ENCODE measurements at regions not wholly inside any gene's neighbourhood (a gene's known extent, or its start where the extent isn't known, plus 50 kb on each side); places are given as distances from the start of the nearest gene placed in this dataset.

GRCh38 chr7:25384788-25385505 is 156.7 kb upstream of the NPVF start:
- H3K27ac Mint-ChIP-seq: no peak overlapping the region
- CTCF ChIA-PET: interaction anchor here (1.1 to 2.5 kb wide), 2 partner anchors 125 to 127 kb away, joined by 3 to 18 read pairs; no protein-coding TSS in a partner anchor
- H3K4me3 Mint-ChIP-seq: no peak overlapping the region
- intact Hi-C loops (cut with micrococcal nuclease): no loop called here
- no peaks in the 10 kb centered on the region for H3K36me3 Mint-ChIP-seq (ENCODE audit: low read depth)
- H3K27me3 Mint-ChIP-seq: peaks cover 6% of the 10 kb centered on the region
- no peak for TF ChIP-seq CTCF (IDR thresholded peaks at IDR 0.05)
- H3K4me1 Mint-ChIP-seq (ENCODE audit: low read depth): no peaks in the 10 kb centered on the region
- DNase-seq (no peak), ATAC-seq (no peak)
- H3K9me3 Mint-ChIP-seq: no peaks in the 10 kb centered on the region
- POLR2A ChIA-PET: no interaction called here

GRCh38 chr7:25385506-25386136 is 157.3 kb upstream of the NPVF start:
- H3K4me1 Mint-ChIP-seq (ENCODE audit: low read depth): no peaks in the 10 kb centered on the region
- no peak for TF ChIP-seq CTCF (IDR thresholded peaks at IDR 0.05)
- H3K4me3 Mint-ChIP-seq: no peak overlapping the region
- DNase-seq (no peak), ATAC-seq (no peak)
- ChIA-PET POLR2A (no interaction called here), CTCF (interaction anchor here (1.1 to 2.5 kb wide), 2 partner anchors 125 to 127 kb away, joined by 3 to 18 read pairs; no protein-coding TSS in a partner anchor)
- H3K9me3 Mint-ChIP-seq: no peaks in the 10 kb centered on the region
- intact Hi-C loops (cut with micrococcal nuclease): no loop called here
- H3K27ac Mint-ChIP-seq: no peak overlapping the region
- no peaks in the 10 kb centered on the region for H3K36me3 Mint-ChIP-seq (ENCODE audit: low read depth)
- peaks cover 4% of the 10 kb centered on the region for H3K27me3 Mint-ChIP-seq

- peaks cover 4% of the 10 kb centered on the region for H3K27me3 Mint-ChIP-seq
- H3K36me3 Mint-ChIP-seq (ENCODE audit: low read depth): no peaks in the 10 kb centered on the region
- DNase-seq (no peak), ATAC-seq (no peak)
- no peaks in the 10 kb centered on the region for H3K9me3 Mint-ChIP-seq
- TF ChIP-seq CTCF (IDR thresholded peaks at IDR 0.05): no peak
- H3K4me1 Mint-ChIP-seq (ENCODE audit: low read depth): no peaks in the 10 kb centered on the region
- H3K4me3 Mint-ChIP-seq: no peak overlapping the region
- no peak overlapping the region for H3K27ac Mint-ChIP-seq
- CTCF ChIA-PET: interaction anchor here (1.0 to 2.5 kb wide), 3 partner anchors 10 to 128 kb away, joined by 3 to 18 read pairs (median 3); no protein-coding TSS in a partner anchor
- intact Hi-C loops (cut with micrococcal nuclease): no loop called here
- POLR2A ChIA-PET: no interaction called here
Observed at GRCh38 chr7:25386311-25386744, 158.0 kb upstream of the NPVF start.

GRCh38 chr7:25388681-25389080 is 160.4 kb upstream of the NPVF start:
- no peaks in the 10 kb centered on the region for H3K36me3 Mint-ChIP-seq (ENCODE audit: low read depth)
- no peak for DNase-seq
- no peak for ATAC-seq
- intact Hi-C loops (cut with micrococcal nuclease): no loop called here
- TF ChIP-seq CTCF (IDR thresholded peaks at IDR 0.05): no peak
- CTCF ChIA-PET: interaction anchor here (1.8 to 9.5 kb wide), 3 partner anchors 122 to 176 kb away, joined by 6 to 136 read pairs (median 65); no protein-coding TSS in a partner anchor
- H3K9me3 Mint-ChIP-seq: no peaks in the 10 kb centered on the region
- no peak overlapping the region for H3K4me3 Mint-ChIP-seq
- no peak overlapping the region for H3K27ac Mint-ChIP-seq
- no peaks in the 10 kb centered on the region for H3K4me1 Mint-ChIP-seq (ENCODE audit: low read depth)
- H3K27me3 Mint-ChIP-seq: peaks cover 3% of the 10 kb centered on the region
- POLR2A ChIA-PET: no interaction called here

Data from activated CD8-positive, alpha-beta T cell treated with anti-CD3 and anti-CD28 coated beads for 36 hours (primary cell).